ENCODE measurements at regions not wholly inside any gene's neighbourhood (a gene's known extent, or its start where the extent isn't known, plus 50 kb on each side); places are given as distances from the start of the nearest gene placed in this dataset.
"Not testable (repeated sequence)": the region's sequence is repeated elsewhere in the genome, so short reads cannot be mapped to it uniquely, and the experiment has no call there.

GRCh38 chr12:108423486-108423885 is 84.4 kb upstream of the CMKLR1 start:
- DNase-seq (ENCODE audit: low read depth): no peak

GRCh38 chr12:108421082-108421481 is 82.0 kb upstream of the CMKLR1 start:
- DNase-seq (ENCODE audit: low read depth): not testable (repeated sequence)

GRCh38 chr12:108420421-108420820 is 81.3 kb upstream of the CMKLR1 start:
- DNase-seq (ENCODE audit: low read depth): not testable (repeated sequence)

GRCh38 chr12:108419949-108420348 is 80.8 kb upstream of the CMKLR1 start:
- DNase-seq (ENCODE audit: low read depth): no peak

- DNase-seq (ENCODE audit: low read depth): peak; percentile 16
These were observed 79.2 kb upstream of the CMKLR1 start for GRCh38 chr12:108418164-108418890.

- DNase-seq (ENCODE audit: low read depth): no peak
These were observed 74.9 kb upstream of the CMKLR1 start for GRCh38 chr12:108414021-108414420.

- no peak for DNase-seq (ENCODE audit: low read depth)
These were observed 71.6 kb upstream of the CMKLR1 start for GRCh38 chr12:108410689-108411088.

GRCh38 chr12:108409481-108409880 is 70.4 kb upstream of the CMKLR1 start:
- no peak for DNase-seq (ENCODE audit: low read depth)

- no peak for DNase-seq (ENCODE audit: low read depth)
These were observed 64.8 kb upstream of the CMKLR1 start for GRCh38 chr12:108403952-108404351.

GRCh38 chr12:108401964-108402363 is 62.9 kb upstream of the CMKLR1 start:
- no peak for DNase-seq (ENCODE audit: low read depth)

- DNase-seq (ENCODE audit: low read depth): no peak
These were observed 61.9 kb upstream of the CMKLR1 start for GRCh38 chr12:108400900-108401480.

- no peak for DNase-seq (ENCODE audit: low read depth)
These were observed 61.4 kb upstream of the CMKLR1 start for GRCh38 chr12:108400481-108400880.

GRCh38 chr12:108400056-108400455 is 60.9 kb upstream of the CMKLR1 start:
- no peak for DNase-seq (ENCODE audit: low read depth)

- DNase-seq (ENCODE audit: low read depth): no peak
These were observed 60.4 kb upstream of the CMKLR1 start for GRCh38 chr12:108399514-108399913.

GRCh38 chr12:108394196-108394595 is 55.1 kb upstream of the CMKLR1 start:
- no peak for DNase-seq (ENCODE audit: low read depth)

- no peak for DNase-seq (ENCODE audit: low read depth)
These were observed 53.2 kb upstream of the CMKLR1 start for GRCh38 chr12:108392284-108392683.

GRCh38 chr12:108390495-108391203 is 51.5 kb upstream of the CMKLR1 start:
- DNase-seq (ENCODE audit: low read depth): no peak

GRCh38 chr12:108389544-108389943 is 50.4 kb upstream of the CMKLR1 start:
- no peak for DNase-seq (ENCODE audit: low read depth)
